Gastrocnemius medialis (tissue), 4 donors: ENCODE measurements at regions not wholly inside any gene's neighbourhood (a gene's known extent, or its start where the extent isn't known, plus 50 kb on each side); places are given as distances from the start of the nearest gene placed in this dataset.

ENCODE experiments used
- ATAC-seq, 2 donors: fragments of 150-250 bp; one replicate each; pipeline ENCODE4 v1.9.1; 2016
- DNase-seq, 2 donors: peaks; one replicate each; pipeline ENCODE4 v3.0.0-alpha.2; 2019
- H3K27ac ChIP-seq, 4 donors: fragments of 200-600 bp; sonication (generic); 1 replicate in 1 of 4; 2 replicates in 3 of 4; pipeline ENCODE4 v1.5.1; 2016 to 2018; ENCODE audit warnings: mild to moderate bottlenecking in 2 of 4, moderate library complexity in 1 of 4
- H3K27me3 ChIP-seq, 3 donors: fragments of 200-600 bp; sonication (generic) in 2 of 3; 1 replicate in 1 of 3; 2 replicates in 2 of 3; pipeline versions ENCODE4 v1.5.1 to v1.6.0; 2016 to 2019; ENCODE audit warnings: mild to moderate bottlenecking in 1 of 3, moderate library complexity in 1 of 3
- H3K36me3 ChIP-seq, 2 donors: fragments of 200-600 bp; sonication (generic) in 1 of 2; one replicate each; pipeline ENCODE4 v1.5.1; 2017 to 2018
- H3K4me1 ChIP-seq, 2 donors: fragments of 200-600 bp; sonication (generic) in 1 of 2; one replicate each; pipeline ENCODE4 v1.5.1; 2016 to 2017; ENCODE audit warnings: mild to moderate bottlenecking in 2 of 2
- H3K4me3 ChIP-seq, 4 donors: fragments of 200-600 bp; sonication (generic) in 3 of 4; 1 replicate in 1 of 4; 2 replicates in 3 of 4; pipeline ENCODE4 v1.5.1; 2016 to 2019; ENCODE audit warnings: mild to moderate bottlenecking in 2 of 4
- H3K9me3 ChIP-seq, 3 donors: fragments of 200-600 bp; sonication (generic) in 2 of 3; 1 replicate in 1 of 3; 2 replicates in 2 of 3; pipeline ENCODE4 v1.5.1; 2016 to 2019
- POLR2A ChIP-seq, 2 donors: fragments of 450-650 bp; IDR thresholded peaks; one replicate each; pipeline ENCODE4 v1.6.1; 2017; ENCODE audit warnings: antibody characterized with exemption in 2 of 2, mild to moderate bottlenecking in 2 of 2, moderate library complexity in 2 of 2
- in situ Hi-C, 4 donors: fragments of 200-750 bp; cut with MboI; loops; one replicate each; pipeline versions ENCODE4 v1.15.0 to v1.8.0; 2017; ENCODE audit warnings: low sequenced_read_pairs in 4 of 4
- intact Hi-C: fragments of 100-400 bp; cut with DNase I; formaldehyde crosslinking; loops from one replicate; pipeline ENCODE4 v1.15.1; 2023; ENCODE audit warnings: low total_unique reads
- TF ChIP-seq, protein P1 (sequence below), 5 experiments: fragments of 450-650 bp in 3 of 5; fragments of 200-600 bp in 2 of 5; sonication (generic) in 2 of 5; IDR thresholded peaks in 4 of 5; conservative IDR thresholded peaks in 1 of 5; 1 replicate in 4 of 5; 2 replicates in 1 of 5; pipeline ENCODE4 v1.5.1; 2016 to 2019; ENCODE audit warnings: antibody characterized with exemption in 5 of 5, mild to moderate bottlenecking in 3 of 5, moderate library complexity in 3 of 5

DNA sequence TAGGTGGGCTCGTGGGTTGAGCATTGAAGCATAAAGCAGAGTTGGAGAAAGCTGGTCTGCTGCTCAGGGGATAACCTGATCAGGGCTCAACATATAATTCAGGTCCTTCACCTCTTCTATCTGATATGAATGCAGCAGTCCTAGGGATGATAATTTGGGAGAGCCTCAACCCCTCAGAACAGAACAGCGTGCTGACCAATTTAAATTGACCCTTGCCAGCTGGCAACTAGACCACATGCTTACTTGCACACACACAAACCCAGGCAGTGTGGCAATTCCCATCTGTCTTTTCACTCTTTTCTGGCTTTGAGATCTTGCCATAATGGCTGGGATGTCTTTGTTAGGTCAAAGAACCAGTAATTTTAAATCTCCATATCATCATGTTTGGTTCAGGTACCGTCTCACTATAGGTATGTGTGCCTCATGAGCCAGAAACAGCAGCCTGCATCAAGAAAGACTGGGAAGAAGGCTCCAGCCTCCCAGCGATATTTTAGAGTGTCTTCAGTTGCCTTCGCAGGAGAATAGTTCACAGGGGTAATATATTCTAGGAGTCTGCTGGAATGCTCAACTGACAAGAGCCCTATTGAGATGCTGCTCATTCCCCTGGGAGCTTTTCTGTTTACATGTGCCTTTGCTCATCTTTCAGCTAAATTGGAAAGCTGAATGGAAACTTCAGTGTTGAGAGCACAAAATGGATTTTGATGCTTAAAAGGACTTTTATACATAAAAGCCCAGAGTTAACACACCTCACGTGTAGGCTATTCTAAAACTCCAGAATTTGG is 497.6 kb downstream of the RASEF start:
- no peaks in the 10 kb centered on the region for H3K9me3 ChIP-seq
- TF ChIP-seq, protein P1, sequence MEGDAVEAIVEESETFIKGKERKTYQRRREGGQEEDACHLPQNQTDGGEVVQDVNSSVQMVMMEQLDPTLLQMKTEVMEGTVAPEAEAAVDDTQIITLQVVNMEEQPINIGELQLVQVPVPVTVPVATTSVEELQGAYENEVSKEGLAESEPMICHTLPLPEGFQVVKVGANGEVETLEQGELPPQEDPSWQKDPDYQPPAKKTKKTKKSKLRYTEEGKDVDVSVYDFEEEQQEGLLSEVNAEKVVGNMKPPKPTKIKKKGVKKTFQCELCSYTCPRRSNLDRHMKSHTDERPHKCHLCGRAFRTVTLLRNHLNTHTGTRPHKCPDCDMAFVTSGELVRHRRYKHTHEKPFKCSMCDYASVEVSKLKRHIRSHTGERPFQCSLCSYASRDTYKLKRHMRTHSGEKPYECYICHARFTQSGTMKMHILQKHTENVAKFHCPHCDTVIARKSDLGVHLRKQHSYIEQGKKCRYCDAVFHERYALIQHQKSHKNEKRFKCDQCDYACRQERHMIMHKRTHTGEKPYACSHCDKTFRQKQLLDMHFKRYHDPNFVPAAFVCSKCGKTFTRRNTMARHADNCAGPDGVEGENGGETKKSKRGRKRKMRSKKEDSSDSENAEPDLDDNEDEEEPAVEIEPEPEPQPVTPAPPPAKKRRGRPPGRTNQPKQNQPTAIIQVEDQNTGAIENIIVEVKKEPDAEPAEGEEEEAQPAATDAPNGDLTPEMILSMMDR (IDR thresholded peaks at IDR 0.05 in 4 of 5, conservative IDR thresholded peaks at IDR 0.05 in 1 of 5) = no peak
- no peak for TF ChIP-seq POLR2A (IDR thresholded peaks at IDR 0.05)
- intact Hi-C loops = no loop called here
- no peak overlapping the region for H3K27ac ChIP-seq
- H3K4me1 ChIP-seq = no peaks in the 10 kb centered on the region
- no peak overlapping the region for H3K4me3 ChIP-seq
- no peak for DNase-seq
- H3K27me3 ChIP-seq = no peaks in the 10 kb centered on the region
- H3K36me3 ChIP-seq = no peaks in the 10 kb centered on the region
- ATAC-seq = no peak
- in situ Hi-C loops = no loop called here

DNA sequence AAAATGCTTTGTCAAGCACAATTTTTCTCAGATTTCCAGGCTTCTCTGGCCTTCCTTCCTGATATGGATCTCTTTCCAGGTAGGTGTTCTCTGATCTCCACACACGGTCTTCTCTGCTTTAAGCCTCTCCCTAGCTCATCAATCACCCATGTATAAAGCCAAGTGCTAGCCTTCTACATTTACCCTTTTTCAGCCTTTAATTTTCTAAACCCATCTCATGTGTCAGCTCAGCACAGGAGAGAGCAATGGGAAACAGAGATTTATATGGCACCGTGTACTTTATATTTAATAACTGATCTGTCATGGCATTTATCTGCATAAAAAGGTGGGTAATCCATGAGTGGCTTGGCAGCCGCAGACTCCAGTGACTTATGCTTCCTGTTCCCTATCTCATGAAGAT is 495.0 kb downstream of the RASEF start:
- Histone ChIP-seq H3K4me1 (no peaks in the 10 kb centered on the region), H3K4me3 (no peak overlapping the region), H3K27ac (no peak overlapping the region), H3K9me3 (no peaks in the 10 kb centered on the region), H3K27me3 (no peaks in the 10 kb centered on the region), H3K36me3 (no peaks in the 10 kb centered on the region)
- TF ChIP-seq, protein P1 (IDR thresholded peaks at IDR 0.05 in 4 of 5, conservative IDR thresholded peaks at IDR 0.05 in 1 of 5) = no peak
- TF ChIP-seq POLR2A (IDR thresholded peaks at IDR 0.05) = no peak
- ATAC-seq (no peak), DNase-seq (no peak)
- in situ Hi-C loops (no loop called here), intact Hi-C loops (no loop called here)

DNA sequence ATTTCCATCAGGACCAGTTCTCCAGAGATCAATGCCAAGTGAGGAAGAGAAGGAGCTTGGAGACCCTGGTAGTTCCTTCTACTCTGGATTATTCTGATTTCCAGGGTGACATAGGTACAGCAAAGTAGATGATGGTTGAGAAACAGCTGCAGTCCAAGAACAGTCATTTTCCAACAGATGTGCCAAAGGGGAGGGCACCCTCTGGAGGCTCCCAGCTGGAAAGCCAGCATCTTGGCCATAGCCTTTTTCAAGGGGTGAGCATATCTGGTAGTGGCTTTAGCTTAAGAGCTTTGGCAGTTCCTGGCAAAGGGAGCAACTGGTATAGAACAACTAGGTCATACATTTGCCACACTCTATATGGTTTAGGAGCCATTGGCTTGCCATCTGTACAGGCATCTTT is 492.7 kb downstream of the RASEF start:
- no peak overlapping the region for H3K27ac ChIP-seq
- ATAC-seq = no peak
- H3K4me3 ChIP-seq = no peak overlapping the region
- no peak for DNase-seq
- in situ Hi-C loops (no loop called here), intact Hi-C loops (no loop called here)
- H3K4me1 ChIP-seq = no peaks in the 10 kb centered on the region
- H3K27me3 ChIP-seq = no peaks in the 10 kb centered on the region
- H3K9me3 ChIP-seq = peaks cover 0 to 7% (median 0%) of the 10 kb centered on the region in 3 donors
- H3K36me3 ChIP-seq = no peaks in the 10 kb centered on the region
- TF ChIP-seq, protein P1 (IDR thresholded peaks at IDR 0.05 in 4 of 5, conservative IDR thresholded peaks at IDR 0.05 in 1 of 5) = no peak
- TF ChIP-seq POLR2A (IDR thresholded peaks at IDR 0.05) = no peak

DNA sequence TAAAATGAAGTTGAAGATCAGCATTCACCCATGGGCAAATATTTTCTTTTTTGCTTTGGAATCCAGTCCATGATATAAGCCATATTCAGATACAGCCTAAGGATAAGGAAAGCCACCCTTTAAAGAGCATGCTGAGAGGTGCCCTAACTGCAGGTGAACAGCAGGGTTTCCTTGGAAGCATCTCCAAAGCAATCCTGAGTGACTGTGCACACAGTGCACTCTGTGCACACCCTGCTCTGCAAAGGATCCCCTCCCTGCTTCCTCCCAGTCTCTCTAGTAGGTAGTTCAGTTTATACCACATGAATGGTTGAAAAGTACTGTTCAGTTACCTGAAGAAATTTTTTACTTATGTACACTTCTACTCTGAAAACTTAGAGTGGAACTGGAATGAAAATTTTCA is 491.4 kb downstream of the RASEF start:
- no peak for ATAC-seq
- no peak overlapping the region for H3K4me3 ChIP-seq
- H3K9me3 ChIP-seq = peaks cover 0 to 10% (median 0%) of the 10 kb centered on the region in 3 donors
- H3K27ac ChIP-seq = no peak overlapping the region
- no peaks in the 10 kb centered on the region for H3K4me1 ChIP-seq
- no peaks in the 10 kb centered on the region for H3K27me3 ChIP-seq
- intact Hi-C loops = no loop called here
- in situ Hi-C loops = no loop called here
- no peak for DNase-seq
- H3K36me3 ChIP-seq = no peaks in the 10 kb centered on the region
- no peak for TF ChIP-seq POLR2A (IDR thresholded peaks at IDR 0.05)
- TF ChIP-seq, protein P1 (IDR thresholded peaks at IDR 0.05 in 4 of 5, conservative IDR thresholded peaks at IDR 0.05 in 1 of 5) = no peak

DNA sequence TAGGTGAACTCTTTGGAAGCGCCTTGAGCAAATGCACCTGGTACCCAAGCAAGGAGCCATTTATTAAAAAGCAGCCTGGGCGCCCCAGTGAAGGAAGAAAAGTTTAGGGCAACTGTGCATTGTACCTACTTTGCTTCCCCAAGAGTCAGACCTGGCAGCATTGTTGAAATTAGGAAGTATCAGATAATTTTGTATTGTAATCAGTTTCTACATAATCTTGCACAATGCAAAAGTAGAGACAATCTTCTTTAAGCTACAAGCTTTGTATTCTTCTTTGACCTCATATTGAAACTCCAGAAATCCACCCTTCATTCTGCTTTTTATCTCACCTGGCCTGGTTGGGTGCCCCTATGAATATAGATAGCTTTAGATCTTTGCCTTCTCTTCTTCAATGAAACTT is 490.8 kb downstream of the RASEF start:
- intact Hi-C loops (no loop called here), in situ Hi-C loops (no loop called here)
- no peak for TF ChIP-seq POLR2A (IDR thresholded peaks at IDR 0.05)
- TF ChIP-seq, protein P1 (IDR thresholded peaks at IDR 0.05 in 4 of 5, conservative IDR thresholded peaks at IDR 0.05 in 1 of 5) = no peak
- peaks cover 0 to 10% (median 0%) of the 10 kb centered on the region in 3 donors for H3K9me3 ChIP-seq
- no peaks in the 10 kb centered on the region for H3K4me1 ChIP-seq
- ATAC-seq = no peak
- DNase-seq = no peak
- H3K27ac ChIP-seq = no peak overlapping the region
- H3K4me3 ChIP-seq = no peak overlapping the region
- H3K36me3 ChIP-seq = no peaks in the 10 kb centered on the region
- no peaks in the 10 kb centered on the region for H3K27me3 ChIP-seq
